ENCODE measurements at regions not wholly inside any gene's neighbourhood (a gene's known extent, or its start where the extent isn't known, plus 50 kb on each side); places are given as distances from the start of the nearest gene placed in this dataset.

DNA sequence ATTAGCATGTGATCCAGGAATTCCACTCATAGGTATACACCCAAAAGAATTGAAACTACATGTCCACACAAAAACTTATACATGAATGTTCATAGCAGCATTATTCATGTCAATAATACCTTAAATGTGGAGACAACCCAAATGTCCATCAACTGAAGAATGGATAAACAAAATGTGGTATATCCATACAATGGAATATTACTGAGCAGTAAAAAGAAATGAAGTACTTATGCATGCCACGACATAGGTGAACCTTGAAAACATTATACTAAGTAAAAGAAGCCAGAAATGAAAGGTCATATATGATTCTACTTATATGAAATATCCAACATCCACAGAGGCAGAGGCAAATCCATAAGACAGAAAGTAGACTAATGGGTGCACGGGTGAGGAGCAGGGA is 159.9 kb downstream of the UNC5CL start:
- TF ChIP-seq, protein P1, sequence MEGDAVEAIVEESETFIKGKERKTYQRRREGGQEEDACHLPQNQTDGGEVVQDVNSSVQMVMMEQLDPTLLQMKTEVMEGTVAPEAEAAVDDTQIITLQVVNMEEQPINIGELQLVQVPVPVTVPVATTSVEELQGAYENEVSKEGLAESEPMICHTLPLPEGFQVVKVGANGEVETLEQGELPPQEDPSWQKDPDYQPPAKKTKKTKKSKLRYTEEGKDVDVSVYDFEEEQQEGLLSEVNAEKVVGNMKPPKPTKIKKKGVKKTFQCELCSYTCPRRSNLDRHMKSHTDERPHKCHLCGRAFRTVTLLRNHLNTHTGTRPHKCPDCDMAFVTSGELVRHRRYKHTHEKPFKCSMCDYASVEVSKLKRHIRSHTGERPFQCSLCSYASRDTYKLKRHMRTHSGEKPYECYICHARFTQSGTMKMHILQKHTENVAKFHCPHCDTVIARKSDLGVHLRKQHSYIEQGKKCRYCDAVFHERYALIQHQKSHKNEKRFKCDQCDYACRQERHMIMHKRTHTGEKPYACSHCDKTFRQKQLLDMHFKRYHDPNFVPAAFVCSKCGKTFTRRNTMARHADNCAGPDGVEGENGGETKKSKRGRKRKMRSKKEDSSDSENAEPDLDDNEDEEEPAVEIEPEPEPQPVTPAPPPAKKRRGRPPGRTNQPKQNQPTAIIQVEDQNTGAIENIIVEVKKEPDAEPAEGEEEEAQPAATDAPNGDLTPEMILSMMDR (IDR thresholded peaks at IDR 0.05 in 4 of 5, conservative IDR thresholded peaks at IDR 0.05 in 1 of 5), result no peak
- TF ChIP-seq POLR2A (IDR thresholded peaks at IDR 0.05), result no peak
